Type B pancreatic cell (in vitro differentiated cells): ENCODE measurements at regions not wholly inside any gene's neighbourhood (a gene's known extent, or its start where the extent isn't known, plus 50 kb on each side); places are given as distances from the start of the nearest gene placed in this dataset.
"Not testable (repeated sequence)": the region's sequence is repeated elsewhere in the genome, so short reads cannot be mapped to it uniquely, and the experiment has no call there.

Experiments
- DNase-seq: peaks from one replicate; pipeline ENCODE4 v3.0.0; 2021; ENCODE audit warnings: mixed read lengths; ENCODE audit not compliant: unreplicated experiment; ENCODE audit errors: extremely low spot score
- H3K27ac Mint-ChIP-seq: 2 replicates; pipeline ENCODE4 v1.8.0; 2021; ENCODE audit warnings: mild to moderate bottlenecking, mixed read lengths
- H3K27me3 Mint-ChIP-seq: 2 replicates; pipeline ENCODE4 v1.8.0; 2021; ENCODE audit warnings: mixed read lengths
- H3K36me3 Mint-ChIP-seq: 2 replicates; pipeline ENCODE4 v1.8.0; 2021; ENCODE audit warnings: mixed read lengths
- H3K4me1 Mint-ChIP-seq: one replicate; pipeline ENCODE4 v1.8.0; 2021; ENCODE audit warnings: mixed read lengths; ENCODE audit not compliant: unreplicated experiment
- H3K4me3 Mint-ChIP-seq: 2 replicates; pipeline ENCODE4 v1.8.0; 2021; ENCODE audit warnings: mild to moderate bottlenecking, mixed read lengths
- H3K9me3 Mint-ChIP-seq: 2 replicates; pipeline ENCODE4 v1.8.0; 2021; ENCODE audit warnings: mixed read lengths
- TF ChIP-seq, protein P1 (sequence below): fragments of 200-600 bp; sonication (generic); conservative IDR thresholded peaks from 2 replicates; pipeline ENCODE4 v1.5.0; 2021; ENCODE audit warnings: antibody characterized with exemption, mild to moderate bottlenecking

DNA sequence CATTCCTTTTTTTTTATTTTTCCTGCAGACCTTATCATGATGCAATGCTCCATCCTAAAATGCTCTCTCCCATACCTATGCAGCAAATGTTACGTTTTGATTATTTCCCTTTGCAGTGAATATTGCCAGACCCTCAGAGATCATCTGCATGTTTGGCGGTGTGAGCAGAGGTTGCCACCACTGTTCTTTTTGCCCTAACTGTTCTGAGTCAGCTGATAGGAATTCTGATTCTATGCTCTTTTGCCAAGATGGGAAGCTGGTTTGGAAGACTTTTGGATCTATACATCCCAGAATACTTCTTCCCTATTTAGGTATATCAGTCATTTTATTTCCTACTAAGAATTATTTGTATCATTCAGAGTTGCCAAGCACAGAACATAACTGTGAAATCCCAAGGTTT lies 130.5 kb downstream of the KLF6 start:
- H3K4me3 Mint-ChIP-seq, result no peak overlapping the region
- H3K27ac Mint-ChIP-seq, result no peak overlapping the region
- H3K36me3 Mint-ChIP-seq, result no peaks in the 10 kb centered on the region
- no peaks in the 10 kb centered on the region for H3K4me1 Mint-ChIP-seq
- peaks cover 9% of the 10 kb centered on the region for H3K27me3 Mint-ChIP-seq
- TF ChIP-seq, protein P1, sequence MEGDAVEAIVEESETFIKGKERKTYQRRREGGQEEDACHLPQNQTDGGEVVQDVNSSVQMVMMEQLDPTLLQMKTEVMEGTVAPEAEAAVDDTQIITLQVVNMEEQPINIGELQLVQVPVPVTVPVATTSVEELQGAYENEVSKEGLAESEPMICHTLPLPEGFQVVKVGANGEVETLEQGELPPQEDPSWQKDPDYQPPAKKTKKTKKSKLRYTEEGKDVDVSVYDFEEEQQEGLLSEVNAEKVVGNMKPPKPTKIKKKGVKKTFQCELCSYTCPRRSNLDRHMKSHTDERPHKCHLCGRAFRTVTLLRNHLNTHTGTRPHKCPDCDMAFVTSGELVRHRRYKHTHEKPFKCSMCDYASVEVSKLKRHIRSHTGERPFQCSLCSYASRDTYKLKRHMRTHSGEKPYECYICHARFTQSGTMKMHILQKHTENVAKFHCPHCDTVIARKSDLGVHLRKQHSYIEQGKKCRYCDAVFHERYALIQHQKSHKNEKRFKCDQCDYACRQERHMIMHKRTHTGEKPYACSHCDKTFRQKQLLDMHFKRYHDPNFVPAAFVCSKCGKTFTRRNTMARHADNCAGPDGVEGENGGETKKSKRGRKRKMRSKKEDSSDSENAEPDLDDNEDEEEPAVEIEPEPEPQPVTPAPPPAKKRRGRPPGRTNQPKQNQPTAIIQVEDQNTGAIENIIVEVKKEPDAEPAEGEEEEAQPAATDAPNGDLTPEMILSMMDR, result no peak
- no peak for DNase-seq
- no peaks in the 10 kb centered on the region for H3K9me3 Mint-ChIP-seq

DNA sequence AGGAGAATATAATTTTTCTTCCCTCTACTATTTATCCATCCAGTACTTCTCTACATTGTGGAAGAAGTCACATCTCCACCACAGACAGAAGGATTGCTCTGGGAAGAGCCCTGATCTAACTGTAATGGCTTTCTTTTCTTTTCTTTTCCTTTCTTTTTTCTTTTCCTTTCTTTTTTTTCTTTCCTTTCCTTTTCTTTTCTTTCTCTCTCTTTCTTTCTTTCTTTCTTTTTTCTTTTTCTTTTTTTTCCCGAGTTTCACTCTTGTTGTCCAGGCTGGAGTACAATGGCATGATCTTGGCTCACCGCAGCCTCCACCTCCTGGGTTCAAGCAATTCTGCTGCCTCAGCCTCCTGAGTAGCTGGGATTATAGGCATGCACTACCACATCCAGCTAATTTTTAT lies 131.7 kb downstream of the KLF6 start:
- not testable (repeated sequence) for H3K9me3 Mint-ChIP-seq, H3K4me1 Mint-ChIP-seq, H3K27ac Mint-ChIP-seq, DNase-seq, H3K4me3 Mint-ChIP-seq, H3K27me3 Mint-ChIP-seq, H3K36me3 Mint-ChIP-seq

DNA sequence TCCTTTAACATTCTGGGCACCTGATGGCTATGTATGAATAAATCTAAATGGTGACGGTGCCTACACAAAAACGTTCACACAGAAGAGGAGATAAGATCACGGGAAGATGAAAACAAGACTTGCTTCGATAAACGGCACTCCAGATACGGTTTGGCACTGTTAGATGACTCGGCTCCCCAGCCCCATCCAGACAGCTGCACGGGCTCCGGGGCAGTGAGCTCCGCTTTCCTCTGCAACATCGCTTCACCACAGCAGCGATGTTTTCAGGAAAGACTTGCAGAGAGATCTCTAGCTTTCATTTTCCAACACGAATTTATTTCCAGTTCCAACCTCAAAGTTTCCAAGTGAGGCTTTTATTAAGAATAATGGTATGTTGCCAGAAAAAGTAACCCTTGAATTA lies 132.1 kb downstream of the KLF6 start:
- Mint-ChIP-seq H3K4me3 (no peak overlapping the region), H3K36me3 (no peaks in the 10 kb centered on the region), H3K27ac (no peak overlapping the region), H3K27me3 (peaks cover 9% of the 10 kb centered on the region), H3K9me3 (no peaks in the 10 kb centered on the region), H3K4me1 (no peaks in the 10 kb centered on the region)
- TF ChIP-seq, protein P1, result no peak
- DNase-seq, result no peak

DNA sequence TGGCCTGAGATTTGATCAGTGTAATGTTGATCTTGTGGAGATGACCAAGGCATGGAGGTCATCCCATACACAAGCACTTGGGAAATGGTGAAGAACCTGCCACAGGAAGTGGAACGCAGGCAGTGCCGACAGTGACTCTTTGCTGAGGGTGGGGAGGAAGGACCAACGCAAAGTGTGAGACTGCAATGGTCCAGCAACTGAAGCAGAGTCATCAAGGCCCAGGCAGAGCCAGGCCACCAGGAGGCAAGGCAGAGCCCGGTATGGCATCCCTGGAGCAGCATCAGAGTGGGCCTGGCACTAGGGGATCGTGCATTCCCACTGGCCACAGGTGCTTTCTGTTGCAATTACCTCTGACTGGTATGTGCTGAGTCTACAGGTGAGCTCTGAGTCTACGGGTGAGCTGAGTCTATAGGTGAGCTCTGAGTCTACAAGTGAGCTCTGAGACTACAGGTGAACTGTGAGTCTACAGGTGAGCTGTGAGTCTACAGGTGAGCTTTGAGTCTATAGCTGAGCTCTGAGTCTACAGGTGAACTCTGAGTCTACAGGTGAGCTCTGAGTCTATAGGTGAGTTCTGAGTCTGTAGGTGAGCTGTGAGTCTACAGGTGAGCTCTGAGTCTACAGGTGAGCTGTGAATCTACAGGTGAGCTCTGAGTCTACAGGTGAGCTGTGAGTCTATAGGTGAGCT lies 132.9 kb downstream of the KLF6 start:
- H3K27me3 Mint-ChIP-seq, result peaks cover 9% of the 10 kb centered on the region
- no peak overlapping the region for H3K4me3 Mint-ChIP-seq
- no peak for DNase-seq
- H3K27ac Mint-ChIP-seq, result no peak overlapping the region
- TF ChIP-seq, protein P1, result no peak
- no peaks in the 10 kb centered on the region for H3K9me3 Mint-ChIP-seq
- H3K4me1 Mint-ChIP-seq, result no peaks in the 10 kb centered on the region
- H3K36me3 Mint-ChIP-seq, result no peaks in the 10 kb centered on the region

DNA sequence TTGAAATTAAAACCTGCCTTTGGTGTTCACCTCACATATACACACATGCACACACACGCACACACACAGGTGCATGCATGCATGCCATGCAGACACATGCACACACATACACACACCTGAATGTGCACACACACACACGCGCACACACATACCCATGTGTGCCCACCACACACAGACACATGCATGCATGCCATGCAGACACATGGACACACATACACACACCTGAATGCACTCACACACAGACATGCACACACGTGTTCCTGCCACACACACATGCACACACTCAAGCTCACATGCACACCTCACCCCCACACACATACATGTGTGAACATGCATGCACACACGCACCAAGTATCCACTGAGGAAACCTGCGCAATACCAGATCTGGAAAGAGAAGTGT lies 136.4 kb downstream of the KLF6 start:
- no peak overlapping the region for H3K4me3 Mint-ChIP-seq
- TF ChIP-seq, protein P1, result no peak
- no peaks in the 10 kb centered on the region for H3K4me1 Mint-ChIP-seq
- DNase-seq, result no peak
- no peaks in the 10 kb centered on the region for H3K9me3 Mint-ChIP-seq
- no peaks in the 10 kb centered on the region for H3K27me3 Mint-ChIP-seq
- H3K27ac Mint-ChIP-seq, result no peak overlapping the region
- H3K36me3 Mint-ChIP-seq, result no peaks in the 10 kb centered on the region

DNA sequence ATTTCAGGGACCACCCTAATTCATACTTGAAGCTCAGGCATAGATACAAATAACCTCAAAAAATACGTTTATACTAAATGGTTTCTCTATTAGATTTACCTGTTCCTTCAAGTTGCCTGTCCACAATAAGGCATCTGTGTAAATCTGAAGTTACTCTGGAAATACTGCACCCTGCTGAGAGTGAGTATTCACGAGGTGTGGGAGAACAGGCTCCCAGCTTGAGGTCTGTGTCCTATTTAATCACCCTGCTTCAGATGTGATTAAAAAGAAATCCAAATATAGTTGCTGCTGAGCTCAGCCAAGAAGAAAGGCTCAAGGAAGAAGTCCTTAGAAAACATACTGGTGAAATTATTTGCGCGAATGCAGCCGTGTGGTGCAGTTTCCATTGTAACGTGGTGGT lies 136.8 kb downstream of the KLF6 start:
- Mint-ChIP-seq H3K27me3 (no peaks in the 10 kb centered on the region), H3K36me3 (no peaks in the 10 kb centered on the region), H3K4me1 (no peaks in the 10 kb centered on the region), H3K27ac (no peak overlapping the region), H3K9me3 (no peaks in the 10 kb centered on the region), H3K4me3 (no peak overlapping the region)
- TF ChIP-seq, protein P1, result no peak
- no peak for DNase-seq
